Liver (tissue), 7 donors: ENCODE measurements at regions not wholly inside any gene's neighbourhood (a gene's known extent, or its start where the extent isn't known, plus 50 kb on each side); places are given as distances from the start of the nearest gene placed in this dataset.

Source experiments
- DNase-seq: peaks from one replicate; pipeline ENCODE4 v3.0.0-alpha.2; 2017; ENCODE audit warnings: low spot score
- H3K27ac ChIP-seq, 2 donors: one replicate each; pipeline ENCODE4 v1.7.0; 2013; ENCODE audit warnings: inconsistent platforms in 2 of 2, low read length in 2 of 2, control low read depth in 1 of 2, low read depth in 1 of 2, mild to moderate bottlenecking in 1 of 2
- H3K27me3 ChIP-seq, 4 donors: one replicate each; pipeline versions ENCODE4 v1.6.1 to v1.7.0; 2013; ENCODE audit warnings: low read length in 3 of 4, inconsistent platforms in 1 of 4, mild to moderate bottlenecking in 1 of 4, moderate library complexity in 1 of 4; ENCODE audit not compliant: control insufficient read depth in 4 of 4, insufficient read depth in 4 of 4
- H3K36me3 ChIP-seq, 4 donors: one replicate each; pipeline versions ENCODE4 v1.6.1 to v1.7.0; 2013; ENCODE audit warnings: low read length in 3 of 4, mild to moderate bottlenecking in 3 of 4, low read depth in 1 of 4, moderate library complexity in 1 of 4; ENCODE audit not compliant: control insufficient read depth in 4 of 4, insufficient read depth in 3 of 4
- H3K4me1 ChIP-seq, 4 donors: one replicate each; pipeline versions ENCODE4 v1.6.1 to v1.7.0; 2013; ENCODE audit warnings: low read length in 3 of 4, mild to moderate bottlenecking in 3 of 4, moderate library complexity in 1 of 4; ENCODE audit not compliant: control insufficient read depth in 4 of 4, insufficient read depth in 4 of 4
- H3K4me3 ChIP-seq, 3 donors: one replicate each; pipeline versions ENCODE4 v1.6.1 to v1.7.0; 2013; ENCODE audit warnings: low read length in 3 of 3, control low read depth in 1 of 3, low read depth in 1 of 3, mild to moderate bottlenecking in 1 of 3
- H3K9ac ChIP-seq, 2 donors: one replicate each; pipeline ENCODE4 v1.7.0; 2013; ENCODE audit warnings: low read length in 2 of 2, mild to moderate bottlenecking in 2 of 2, moderate library complexity in 2 of 2, control low read depth in 1 of 2, low read depth in 1 of 2
- H3K9me3 ChIP-seq, 4 donors: one replicate each; pipeline versions ENCODE4 v1.6.1 to v1.7.0; 2013; ENCODE audit warnings: low read length in 3 of 4; ENCODE audit not compliant: control insufficient read depth in 4 of 4
- EGR1 ChIP-seq, 2 donors: IDR thresholded peaks; 2 replicates each; pipeline ENCODE4 v1.6.1; 2016 to 2018; ENCODE audit warnings: antibody characterized with exemption in 2 of 2, low read depth in 2 of 2
- FOXA1 ChIP-seq: IDR thresholded peaks from 2 replicates; pipeline ENCODE4 v1.6.1; 2016; ENCODE audit warnings: antibody characterized with exemption
- FOXA2 ChIP-seq: IDR thresholded peaks from 2 replicates; pipeline ENCODE4 v1.6.1; 2016; ENCODE audit warnings: antibody characterized with exemption
- GABPA ChIP-seq, 2 donors: IDR thresholded peaks in 1 of 2; conservative IDR thresholded peaks in 1 of 2; 2 replicates each; pipeline ENCODE4 v1.6.1; 2016; ENCODE audit warnings: antibody characterized with exemption in 2 of 2, mild to moderate bottlenecking in 1 of 2, moderate library complexity in 1 of 2
- HNF4G ChIP-seq: IDR thresholded peaks from 2 replicates; pipeline ENCODE4 v1.6.1; 2016; ENCODE audit warnings: antibody characterized with exemption
- NR2F2 ChIP-seq: IDR thresholded peaks from 2 replicates; pipeline ENCODE4 v1.6.1; 2016; ENCODE audit warnings: antibody characterized with exemption
- RAD21 ChIP-seq, 2 donors: IDR thresholded peaks; 2 replicates each; pipeline ENCODE4 v1.6.1; 2016; ENCODE audit warnings: antibody characterized with exemption in 2 of 2, mild to moderate bottlenecking in 2 of 2
- RXRA ChIP-seq, 2 donors: IDR thresholded peaks; 2 replicates each; pipeline ENCODE4 v1.6.1; 2017 to 2018; ENCODE audit warnings: antibody characterized with exemption in 2 of 2, mild to moderate bottlenecking in 1 of 2
- SP1 ChIP-seq: IDR thresholded peaks from 2 replicates; pipeline ENCODE4 v1.6.1; 2018; ENCODE audit warnings: antibody characterized with exemption, mild to moderate bottlenecking
- TAF1 ChIP-seq: conservative IDR thresholded peaks from 2 replicates; pipeline ENCODE4 v1.6.1; 2016; ENCODE audit warnings: antibody characterized with exemption, mild to moderate bottlenecking
- WGBS: extraction: QIAGEN DNeasy Blood & Tissue Kit; methylation state at CpG from one replicate; pipeline ENCODE4 v1.1.7; 2013; 5-methylcytosine and 5-hydroxymethylcytosine counted together
- TF ChIP-seq, protein P1 (sequence below): IDR thresholded peaks from 2 replicates; pipeline ENCODE4 v1.6.1; 2016; ENCODE audit warnings: antibody characterized with exemption
- TF ChIP-seq, protein P2 (sequence below): IDR thresholded peaks from 2 replicates; pipeline ENCODE4 v1.6.1; 2016; ENCODE audit warnings: antibody characterized with exemption
- TF ChIP-seq, protein P3 (sequence below): IDR thresholded peaks from 2 replicates; pipeline ENCODE4 v1.6.1; 2016; ENCODE audit warnings: antibody characterized with exemption
- donor health status: healthy.
- donor health status: healthy.
- donor health status: healthy.
- donor health status: healthy.

GRCh38 chr11:29281271-29281777 is 735.5 kb downstream of the KCNA4 start:
- Histone ChIP-seq H3K9ac (no peak overlapping the region), H3K27me3 (no peaks in the 10 kb centered on the region), H3K36me3 (no peaks in the 10 kb centered on the region), H3K4me1 (no peaks in the 10 kb centered on the region), H3K27ac (no peak overlapping the region), H3K9me3 (no peaks in the 10 kb centered on the region), H3K4me3 (no peak overlapping the region)
- TF ChIP-seq, protein P1, sequence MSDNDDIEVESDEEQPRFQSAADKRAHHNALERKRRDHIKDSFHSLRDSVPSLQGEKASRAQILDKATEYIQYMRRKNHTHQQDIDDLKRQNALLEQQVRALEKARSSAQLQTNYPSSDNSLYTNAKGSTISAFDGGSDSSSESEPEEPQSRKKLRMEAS = no peak
- no peak for DNase-seq
- WGBS = 93% methylated on average over 3 of the region's 3 CpGs

DNA sequence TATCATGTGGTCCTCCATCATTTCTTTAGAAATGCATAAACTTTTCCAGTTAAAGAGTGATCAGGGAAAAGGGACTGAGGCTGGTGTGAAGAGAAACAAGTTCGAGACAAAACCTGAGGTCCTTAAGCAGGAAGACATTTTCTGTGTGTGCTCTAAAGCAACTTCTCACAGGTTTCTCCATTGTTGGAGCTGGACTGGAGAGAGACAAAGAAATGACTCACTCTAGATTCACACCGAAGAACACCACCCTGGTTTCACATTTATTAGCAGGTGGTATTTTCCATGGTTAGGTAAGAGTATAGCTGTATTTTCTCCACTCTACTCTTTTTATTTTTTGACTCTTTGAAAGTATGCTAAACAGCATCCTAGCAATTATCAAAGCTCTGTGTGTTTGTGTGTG is 736.4 kb downstream of the KCNA4 start:
- Histone ChIP-seq H3K36me3 (no peaks in the 10 kb centered on the region), H3K27ac (no peak overlapping the region), H3K9me3 (no peaks in the 10 kb centered on the region), H3K27me3 (no peaks in the 10 kb centered on the region), H3K9ac (no peak overlapping the region), H3K4me3 (no peak overlapping the region), H3K4me1 (no peaks in the 10 kb centered on the region)
- 83% methylated on average over 2 of the region's 2 CpGs for WGBS
- TF ChIP-seq FOXA2 (no peak), NR2F2 (no peak), EGR1 (IDR thresholded peaks at IDR 0.05; ENCODE audit: low read depth in 2 of 2) (no peak), FOXA1 (no peak), TAF1 (no peak), GABPA (IDR thresholded peaks at IDR 0.05 in 1 of 2, conservative IDR thresholded peaks at IDR 0.05 in 1 of 2) (no peak), SP1 (no peak), RAD21 (IDR thresholded peaks at IDR 0.05) (no peak)
- TF ChIP-seq, protein P2, sequence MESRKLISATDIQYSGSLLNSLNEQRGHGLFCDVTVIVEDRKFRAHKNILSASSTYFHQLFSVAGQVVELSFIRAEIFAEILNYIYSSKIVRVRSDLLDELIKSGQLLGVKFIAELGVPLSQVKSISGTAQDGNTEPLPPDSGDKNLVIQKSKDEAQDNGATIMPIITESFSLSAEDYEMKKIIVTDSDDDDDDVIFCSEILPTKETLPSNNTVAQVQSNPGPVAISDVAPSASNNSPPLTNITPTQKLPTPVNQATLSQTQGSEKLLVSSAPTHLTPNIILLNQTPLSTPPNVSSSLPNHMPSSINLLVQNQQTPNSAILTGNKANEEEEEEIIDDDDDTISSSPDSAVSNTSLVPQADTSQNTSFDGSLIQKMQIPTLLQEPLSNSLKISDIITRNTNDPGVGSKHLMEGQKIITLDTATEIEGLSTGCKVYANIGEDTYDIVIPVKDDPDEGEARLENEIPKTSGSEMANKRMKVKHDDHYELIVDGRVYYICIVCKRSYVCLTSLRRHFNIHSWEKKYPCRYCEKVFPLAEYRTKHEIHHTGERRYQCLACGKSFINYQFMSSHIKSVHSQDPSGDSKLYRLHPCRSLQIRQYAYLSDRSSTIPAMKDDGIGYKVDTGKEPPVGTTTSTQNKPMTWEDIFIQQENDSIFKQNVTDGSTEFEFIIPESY = no peak
- DNase-seq = no peak

- no peaks in the 10 kb centered on the region for H3K27me3 ChIP-seq
- no peak overlapping the region for H3K9ac ChIP-seq
- no peaks in the 10 kb centered on the region for H3K9me3 ChIP-seq
- no peak overlapping the region for H3K27ac ChIP-seq
- H3K4me1 ChIP-seq = no peaks in the 10 kb centered on the region
- TF ChIP-seq, protein P3, sequence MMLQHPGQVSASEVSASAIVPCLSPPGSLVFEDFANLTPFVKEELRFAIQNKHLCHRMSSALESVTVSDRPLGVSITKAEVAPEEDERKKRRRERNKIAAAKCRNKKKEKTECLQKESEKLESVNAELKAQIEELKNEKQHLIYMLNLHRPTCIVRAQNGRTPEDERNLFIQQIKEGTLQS = no peak
- TF ChIP-seq FOXA2 = no peak
- TF ChIP-seq RXRA (IDR thresholded peaks at IDR 0.05) = no peak
- TF ChIP-seq, protein P2 = no peak
- no peak for TF ChIP-seq HNF4G
- no peak for TF ChIP-seq EGR1 (IDR thresholded peaks at IDR 0.05; ENCODE audit: low read depth in 2 of 2)
- no peaks in the 10 kb centered on the region for H3K36me3 ChIP-seq
- 91% methylated on average over 2 of the region's 2 CpGs for WGBS
- no peak for DNase-seq
- no peak overlapping the region for H3K4me3 ChIP-seq
Measured at GRCh38 chr11:29279716-29280115, 737.1 kb downstream of the KCNA4 start.
